K562 (cell line): ENCODE measurements at regions not wholly inside any gene's neighbourhood (a gene's known extent, or its start where the extent isn't known, plus 50 kb on each side); places are given as distances from the start of the nearest gene placed in this dataset.

Experiments used
- CTCF ChIP-seq, 3 experiments: IDR thresholded peaks in 2 of 3; conservative IDR thresholded peaks in 1 of 3; 2 replicates each; pipeline ENCODE4 v1.5.1; 2011 to 2012; ENCODE audit warnings: low read length in 3 of 3, mild to moderate bottlenecking in 3 of 3, control low read depth in 2 of 3, improper control_type of control experiment in 1 of 3, inconsistent platforms in 1 of 3, low read depth in 1 of 3, mixed read lengths in 1 of 3, moderate library complexity in 1 of 3; ENCODE audit not compliant: insufficient read depth in 2 of 3
- FOS ChIP-seq: IDR thresholded peaks from 3 replicates; pipeline ENCODE4 v1.6.1; 2011; ENCODE audit not compliant: insufficient read length; ENCODE audit errors: extremely low read depth
- THRA ChIP-seq: fragments of 450-650 bp; IDR thresholded peaks from 2 replicates; pipeline ENCODE4 v1.6.1; 2017; ENCODE audit warnings: mild to moderate bottlenecking, moderate library complexity
- YY1 ChIP-seq, 3 experiments: IDR thresholded peaks; 2 replicates each; pipeline ENCODE4 v1.6.1; 2011; ENCODE audit warnings: low read length in 2 of 3, mild to moderate bottlenecking in 2 of 3, moderate library complexity in 2 of 3, borderline replicate concordance in 1 of 3, control low read depth in 1 of 3, low read depth in 1 of 3; ENCODE audit not compliant: insufficient read depth in 3 of 3, insufficient replicate concordance in 2 of 3, control insufficient read depth in 1 of 3, insufficient read length in 1 of 3; ENCODE audit errors: extremely low read depth in 1 of 3
- TF ChIP-seq, protein P1 (sequence below): fragments of 250-450 bp; sonication (Bioruptor Pico); IDR thresholded peaks from 2 replicates; pipeline ENCODE4 v1.8.0; 2021; ENCODE audit warnings: moderate library complexity, mild to moderate bottlenecking, inconsistent platforms

DNA sequence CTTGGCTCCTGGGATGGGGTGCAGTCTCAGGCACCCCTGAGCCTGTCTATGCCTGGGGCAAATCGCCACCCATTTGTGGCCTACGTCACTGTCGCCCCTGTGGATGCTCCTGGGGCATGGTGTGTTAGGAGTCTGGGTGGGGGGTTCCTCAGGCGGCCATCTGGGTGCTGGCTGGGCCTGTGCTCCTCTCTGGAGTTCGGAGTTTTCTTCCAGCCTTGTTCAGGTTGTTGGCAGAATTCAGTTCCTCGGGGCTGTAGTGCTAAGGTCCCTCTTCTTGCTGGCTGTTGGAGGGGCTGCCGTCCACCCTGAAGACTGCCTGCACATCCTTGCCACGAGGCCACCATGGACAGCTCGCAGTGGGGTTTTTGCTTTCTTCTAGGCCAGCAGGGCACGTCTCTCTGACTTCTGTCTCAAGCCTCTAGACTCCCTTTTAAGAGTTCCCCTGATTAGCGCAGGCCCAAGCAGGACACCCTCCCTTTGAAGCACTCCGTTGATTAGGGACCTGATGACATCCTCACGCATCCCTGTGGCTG lies 86.7 kb upstream of the C1orf174 start:
- TF ChIP-seq THRA (no peak), YY1 (IDR thresholded peaks at IDR 0.05; ENCODE audit: borderline replicate concordance in 1 of 3, control insufficient read depth in 1 of 3, extremely low read depth in 1 of 3, insufficient read depth in 3 of 3, insufficient read length in 1 of 3, insufficient replicate concordance in 2 of 3, low read depth in 1 of 3, low read length in 2 of 3) (no peak), CTCF (IDR thresholded peaks at IDR 0.05 in 2 of 3, conservative IDR thresholded peaks at IDR 0.05 in 1 of 3; ENCODE audit: insufficient read depth in 2 of 3, low read depth in 1 of 3, low read length in 3 of 3) (no peak), FOS (no peak)
- TF ChIP-seq, protein P1, sequence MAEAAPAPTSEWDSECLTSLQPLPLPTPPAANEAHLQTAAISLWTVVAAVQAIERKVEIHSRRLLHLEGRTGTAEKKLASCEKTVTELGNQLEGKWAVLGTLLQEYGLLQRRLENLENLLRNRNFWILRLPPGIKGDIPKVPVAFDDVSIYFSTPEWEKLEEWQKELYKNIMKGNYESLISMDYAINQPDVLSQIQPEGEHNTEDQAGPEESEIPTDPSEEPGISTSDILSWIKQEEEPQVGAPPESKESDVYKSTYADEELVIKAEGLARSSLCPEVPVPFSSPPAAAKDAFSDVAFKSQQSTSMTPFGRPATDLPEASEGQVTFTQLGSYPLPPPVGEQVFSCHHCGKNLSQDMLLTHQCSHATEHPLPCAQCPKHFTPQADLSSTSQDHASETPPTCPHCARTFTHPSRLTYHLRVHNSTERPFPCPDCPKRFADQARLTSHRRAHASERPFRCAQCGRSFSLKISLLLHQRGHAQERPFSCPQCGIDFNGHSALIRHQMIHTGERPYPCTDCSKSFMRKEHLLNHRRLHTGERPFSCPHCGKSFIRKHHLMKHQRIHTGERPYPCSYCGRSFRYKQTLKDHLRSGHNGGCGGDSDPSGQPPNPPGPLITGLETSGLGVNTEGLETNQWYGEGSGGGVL: no peak
